Stimulated activated CD8-positive, alpha-beta memory T cell treated with anti-CD3 and anti-CD28 coated beads, Interleukin-7, amount 100 ng/mL, for 24 hours (primary cell): ENCODE measurements at regions not wholly inside any gene's neighbourhood (a gene's known extent, or its start where the extent isn't known, plus 50 kb on each side); places are given as distances from the start of the nearest gene placed in this dataset.

ENCODE experiments used
- DNase-seq: peaks from one replicate; pipeline ENCODE4 v3.0.0-alpha.2; 2020; ENCODE audit warnings: low read depth

GRCh38 chr5:116646611-116647289, 72.1 kb upstream of the SEMA6A start:
- DNase-seq = no peak

GRCh38 chr5:116645627-116646026, 71.0 kb upstream of the SEMA6A start:
- DNase-seq = no peak

- DNase-seq = no peak
Measured at GRCh38 chr5:116640236-116640635, 65.6 kb upstream of the SEMA6A start.

- no peak for DNase-seq
Measured at GRCh38 chr5:116637149-116637740, 62.6 kb upstream of the SEMA6A start.

GRCh38 chr5:116632890-116633289, 58.3 kb upstream of the SEMA6A start:
- no peak for DNase-seq

- DNase-seq = no peak
Measured at GRCh38 chr5:116631147-116631546, 56.5 kb upstream of the SEMA6A start.

- no peak for DNase-seq
Measured at GRCh38 chr5:116629168-116629567, 54.5 kb upstream of the SEMA6A start.

- DNase-seq = no peak
Measured at GRCh38 chr5:116626945-116627679, 52.5 kb upstream of the SEMA6A start.

GRCh38 chr5:116626272-116626723, 51.7 kb upstream of the SEMA6A start:
- no peak for DNase-seq
